COLO829 (cell line): ENCODE measurements at regions not wholly inside any gene's neighbourhood (a gene's known extent, or its start where the extent isn't known, plus 50 kb on each side); places are given as distances from the start of the nearest gene placed in this dataset.

ENCODE experiments used
- DNase-seq: peaks from one replicate; pipeline ENCODE4 v3.0.0; 2012; ENCODE audit warnings: low spot score

GRCh38 chr16:49910541-49911071 lies 54.7 kb upstream of the ZNF423 start:
- no peak for DNase-seq

- DNase-seq = no peak
Observed at GRCh38 chr16:49911430-49911829, 55.5 kb upstream of the ZNF423 start.

- no peak for DNase-seq
Observed at GRCh38 chr16:49912721-49913120, 56.8 kb upstream of the ZNF423 start.

- no peak for DNase-seq
Observed at GRCh38 chr16:49913720-49914119, 57.8 kb upstream of the ZNF423 start.

- no peak for DNase-seq
Observed at GRCh38 chr16:49914657-49915056, 58.7 kb upstream of the ZNF423 start.

GRCh38 chr16:49918257-49918656 lies 62.3 kb upstream of the ZNF423 start:
- no peak for DNase-seq

GRCh38 chr16:49919327-49919726 lies 63.4 kb upstream of the ZNF423 start:
- no peak for DNase-seq

- no peak for DNase-seq
Observed at GRCh38 chr16:49920397-49920796, 64.5 kb upstream of the ZNF423 start.

GRCh38 chr16:49921106-49921505 lies 65.2 kb upstream of the ZNF423 start:
- DNase-seq = no peak

- DNase-seq = peak; percentile 21
Observed at GRCh38 chr16:49921791-49922456, 66.0 kb upstream of the ZNF423 start.

- no peak for DNase-seq
Observed at GRCh38 chr16:49923411-49923810, 67.5 kb upstream of the ZNF423 start.

- DNase-seq = peak; percentile 6
Observed at GRCh38 chr16:49924078-49924477, 68.2 kb upstream of the ZNF423 start.

GRCh38 chr16:49926941-49927340 lies 71.0 kb upstream of the ZNF423 start:
- DNase-seq = no peak

- DNase-seq = no peak
Observed at GRCh38 chr16:49928176-49929041, 72.5 kb upstream of the ZNF423 start.

GRCh38 chr16:49929626-49930025 lies 73.7 kb upstream of the ZNF423 start:
- DNase-seq = no peak

- no peak for DNase-seq
Observed at GRCh38 chr16:49930841-49931240, 74.9 kb upstream of the ZNF423 start.

- no peak for DNase-seq
Observed at GRCh38 chr16:49931266-49931665, 75.4 kb upstream of the ZNF423 start.

- no peak for DNase-seq
Observed at GRCh38 chr16:49931916-49932315, 76.0 kb upstream of the ZNF423 start.

- no peak for DNase-seq
Observed at GRCh38 chr16:49932434-49932833, 76.5 kb upstream of the ZNF423 start.

GRCh38 chr16:49932946-49933345 lies 77.0 kb upstream of the ZNF423 start:
- no peak for DNase-seq

GRCh38 chr16:49936791-49937190 lies 80.9 kb upstream of the ZNF423 start:
- DNase-seq = no peak

- no peak for DNase-seq
Observed at GRCh38 chr16:49937886-49938285, 82.0 kb upstream of the ZNF423 start.

- no peak for DNase-seq
Observed at GRCh38 chr16:49939495-49939894, 83.6 kb upstream of the ZNF423 start.
